ENCODE measurements at regions not wholly inside any gene's neighbourhood (a gene's known extent, or its start where the extent isn't known, plus 50 kb on each side); places are given as distances from the start of the nearest gene placed in this dataset.

DNA sequence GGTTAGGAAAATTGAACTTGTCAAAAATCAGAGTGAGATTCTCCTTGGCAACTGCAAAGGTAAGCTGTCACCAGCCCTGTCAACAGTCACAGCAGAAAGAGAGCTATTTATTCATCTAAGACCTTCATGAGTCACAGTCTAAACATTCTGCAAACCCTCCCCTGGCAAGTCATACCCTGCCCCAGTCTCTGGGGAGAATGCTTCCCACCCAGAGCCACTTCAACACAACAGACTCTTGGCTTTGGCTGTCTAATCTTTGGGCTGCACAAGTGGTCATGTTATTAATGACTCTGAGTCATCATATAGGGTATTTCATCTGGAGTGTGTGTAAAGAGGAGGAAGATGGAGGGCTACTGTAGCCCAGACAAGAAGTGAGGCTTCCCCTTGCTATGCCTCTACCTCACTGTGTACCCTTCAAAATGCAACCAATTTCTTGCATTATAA, 153.4 kb downstream of the CCDC34 start:
- Mint-ChIP-seq H3K9me3 (peaks cover 3 to 5% of the 10 kb centered on the region in 2 donors), H3K36me3 (no peaks in the 10 kb centered on the region), H3K27ac (no peak overlapping the region), H3K4me1 (no peaks in the 10 kb centered on the region), H3K4me3 (no peak overlapping the region), H3K27me3 (ENCODE audit: low read depth in 2 of 2) (no peaks in the 10 kb centered on the region)
- Histone ChIP-seq H3K9me3 (ENCODE audit: control insufficient read depth, insufficient read depth, low read length) (no peaks in the 10 kb centered on the region), H3K27me3 (ENCODE audit: control insufficient read depth, insufficient read depth, low read length) (no peaks in the 10 kb centered on the region), H3K4me1 (ENCODE audit: control insufficient read depth, insufficient read depth, low read length) (no peaks in the 10 kb centered on the region), H3K27ac (ENCODE audit: low read length) (no peak overlapping the region), H3K36me3 (ENCODE audit: control insufficient read depth, insufficient read depth, low read length) (no peaks in the 10 kb centered on the region), H3K4me3 (ENCODE audit: low read length) (no peak overlapping the region)
- DNase-seq, result no peak
- intact Hi-C loops (cut with micrococcal nuclease), result no loop called here
- TF ChIP-seq, protein P1, sequence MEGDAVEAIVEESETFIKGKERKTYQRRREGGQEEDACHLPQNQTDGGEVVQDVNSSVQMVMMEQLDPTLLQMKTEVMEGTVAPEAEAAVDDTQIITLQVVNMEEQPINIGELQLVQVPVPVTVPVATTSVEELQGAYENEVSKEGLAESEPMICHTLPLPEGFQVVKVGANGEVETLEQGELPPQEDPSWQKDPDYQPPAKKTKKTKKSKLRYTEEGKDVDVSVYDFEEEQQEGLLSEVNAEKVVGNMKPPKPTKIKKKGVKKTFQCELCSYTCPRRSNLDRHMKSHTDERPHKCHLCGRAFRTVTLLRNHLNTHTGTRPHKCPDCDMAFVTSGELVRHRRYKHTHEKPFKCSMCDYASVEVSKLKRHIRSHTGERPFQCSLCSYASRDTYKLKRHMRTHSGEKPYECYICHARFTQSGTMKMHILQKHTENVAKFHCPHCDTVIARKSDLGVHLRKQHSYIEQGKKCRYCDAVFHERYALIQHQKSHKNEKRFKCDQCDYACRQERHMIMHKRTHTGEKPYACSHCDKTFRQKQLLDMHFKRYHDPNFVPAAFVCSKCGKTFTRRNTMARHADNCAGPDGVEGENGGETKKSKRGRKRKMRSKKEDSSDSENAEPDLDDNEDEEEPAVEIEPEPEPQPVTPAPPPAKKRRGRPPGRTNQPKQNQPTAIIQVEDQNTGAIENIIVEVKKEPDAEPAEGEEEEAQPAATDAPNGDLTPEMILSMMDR (IDR thresholded peaks at IDR 0.05), result no peak
- ATAC-seq, result no peak

DNA sequence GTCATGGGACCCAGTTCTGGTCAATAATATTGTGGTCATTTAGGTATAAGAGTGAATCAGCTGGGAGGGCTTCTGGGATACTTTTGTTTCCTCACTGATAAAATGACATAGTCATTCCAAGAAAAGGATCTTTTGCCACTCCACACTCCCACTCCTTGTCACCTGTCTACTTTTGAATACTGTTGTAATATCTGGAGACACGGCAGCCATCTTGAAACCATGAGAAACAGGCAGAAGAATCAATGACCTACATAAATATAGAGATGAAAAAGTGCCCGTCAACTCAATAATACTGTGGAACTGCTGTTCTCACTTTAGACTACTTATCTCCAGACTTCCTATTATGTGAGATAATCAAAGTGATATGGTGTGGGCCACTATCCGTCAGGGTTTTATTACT, 154.2 kb downstream of the CCDC34 start:
- Histone ChIP-seq H3K4me1 (ENCODE audit: control insufficient read depth, insufficient read depth, low read length) (no peaks in the 10 kb centered on the region), H3K4me3 (ENCODE audit: low read length) (no peak overlapping the region), H3K27ac (ENCODE audit: low read length) (no peak overlapping the region), H3K36me3 (ENCODE audit: control insufficient read depth, insufficient read depth, low read length) (no peaks in the 10 kb centered on the region), H3K9me3 (ENCODE audit: control insufficient read depth, insufficient read depth, low read length) (no peaks in the 10 kb centered on the region), H3K27me3 (ENCODE audit: control insufficient read depth, insufficient read depth, low read length) (no peaks in the 10 kb centered on the region)
- DNase-seq (no peak), ATAC-seq (no peak)
- Mint-ChIP-seq H3K4me1 (no peaks in the 10 kb centered on the region), H3K27me3 (ENCODE audit: low read depth in 2 of 2) (no peaks in the 10 kb centered on the region), H3K27ac (no peak overlapping the region), H3K9me3 (peaks cover 3 to 5% of the 10 kb centered on the region in 2 donors), H3K4me3 (no peak overlapping the region), H3K36me3 (no peaks in the 10 kb centered on the region)
- intact Hi-C loops (cut with micrococcal nuclease), result no loop called here
- TF ChIP-seq, protein P1 (IDR thresholded peaks at IDR 0.05), result no peak
- 67% methylated on average over 1 of the region's 3 CpGs for WGBS (ENCODE audit: insufficient coverage)

DNA sequence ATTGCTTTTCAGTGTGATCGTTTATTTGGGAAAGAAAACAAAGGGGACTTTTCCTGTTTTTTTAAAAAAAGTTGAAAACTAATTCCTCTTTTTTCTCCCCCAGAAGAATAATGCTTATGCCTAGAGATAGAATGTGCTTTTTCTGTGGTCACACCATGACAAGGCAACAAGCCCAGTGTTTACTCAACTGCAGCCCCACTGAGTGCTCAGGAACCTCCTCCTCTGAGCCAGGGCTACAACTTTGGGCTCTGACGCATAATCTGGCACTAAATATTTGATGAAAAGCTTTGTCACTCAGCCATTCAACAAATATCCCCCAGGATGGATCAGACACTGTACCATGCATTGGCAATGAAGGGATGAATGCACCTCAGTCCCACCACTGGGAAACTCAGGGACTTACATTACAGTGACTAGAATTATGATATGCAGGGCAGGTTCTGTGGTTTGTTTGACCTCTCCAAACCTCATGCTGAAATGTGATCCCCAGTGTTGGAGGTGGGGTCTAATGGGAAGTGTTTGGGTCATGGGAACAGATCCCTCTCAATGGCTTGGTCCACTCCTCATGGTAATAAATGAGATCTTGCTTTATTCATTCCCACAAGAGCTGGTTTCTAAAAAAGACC, 155.9 kb downstream of the CCDC34 start:
- H3K27me3 ChIP-seq (ENCODE audit: control insufficient read depth, insufficient read depth, low read length), result no peaks in the 10 kb centered on the region
- no peak overlapping the region for H3K27ac Mint-ChIP-seq
- no peak for ATAC-seq
- no peak overlapping the region for H3K27ac ChIP-seq (ENCODE audit: low read length)
- H3K36me3 Mint-ChIP-seq, result no peaks in the 10 kb centered on the region
- H3K9me3 Mint-ChIP-seq, result peaks cover 3 to 5% of the 10 kb centered on the region in 2 donors
- no peaks in the 10 kb centered on the region for H3K4me1 ChIP-seq (ENCODE audit: control insufficient read depth, insufficient read depth, low read length)
- no peaks in the 10 kb centered on the region for H3K4me1 Mint-ChIP-seq
- no peaks in the 10 kb centered on the region for H3K27me3 Mint-ChIP-seq (ENCODE audit: low read depth in 2 of 2)
- TF ChIP-seq, protein P1 (IDR thresholded peaks at IDR 0.05), result no peak
- no peak for DNase-seq
- no peaks in the 10 kb centered on the region for H3K9me3 ChIP-seq (ENCODE audit: control insufficient read depth, insufficient read depth, low read length)
- intact Hi-C loops (cut with micrococcal nuclease), result no loop called here
- H3K4me3 Mint-ChIP-seq, result no peak overlapping the region
- H3K36me3 ChIP-seq (ENCODE audit: control insufficient read depth, insufficient read depth, low read length), result no peaks in the 10 kb centered on the region
- WGBS (ENCODE audit: insufficient coverage), result 80% methylated on average over 1 of the region's 2 CpGs
- H3K4me3 ChIP-seq (ENCODE audit: low read length), result no peak overlapping the region
